GM12892 (cell line): ENCODE measurements at regions not wholly inside any gene's neighbourhood (a gene's known extent, or its start where the extent isn't known, plus 50 kb on each side); places are given as distances from the start of the nearest gene placed in this dataset.

Source experiments
- POLR2A ChIP-seq: IDR thresholded peaks from 2 replicates; pipeline ENCODE4 v1.6.1; 2011; ENCODE audit warnings: low read depth, low read length, control low read depth
- POLR2AphosphoS5 ChIP-seq: IDR thresholded peaks from 2 replicates; pipeline ENCODE4 v1.6.1; 2011; ENCODE audit warnings: low read depth, low read length, control low read depth
- TAF1 ChIP-seq: IDR thresholded peaks from 2 replicates; pipeline ENCODE4 v1.6.1; 2011; ENCODE audit warnings: low read depth, mild to moderate bottlenecking, control low read depth, low read length, borderline replicate concordance

DNA sequence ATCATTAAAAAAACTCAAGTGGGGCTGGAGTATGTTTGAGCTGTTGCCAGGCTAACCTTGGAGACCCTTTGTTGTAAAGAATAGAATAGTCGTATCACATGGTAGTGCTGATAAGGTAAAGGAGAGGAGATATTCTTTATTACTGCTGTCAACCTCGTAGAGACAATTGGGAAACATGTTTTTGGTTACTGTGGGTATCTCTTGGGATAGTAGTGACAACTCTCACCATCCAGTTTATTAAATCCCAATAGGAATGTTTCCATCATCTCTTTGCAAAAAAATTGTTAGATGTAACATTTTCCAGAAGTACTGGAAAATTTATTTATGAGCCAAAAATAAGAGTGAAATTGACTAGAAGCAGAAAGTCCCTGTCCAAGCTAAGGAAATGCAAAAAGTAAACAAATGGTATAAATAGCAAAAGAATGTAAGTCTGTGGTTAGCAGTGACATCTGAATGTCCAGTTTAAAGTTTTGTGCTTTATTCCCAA is 829.3 kb upstream of the CITED2 start:
- TF ChIP-seq POLR2AphosphoS5 (no peak), POLR2A (no peak), TAF1 (no peak)
